ENCODE measurements at regions not wholly inside any gene's neighbourhood (a gene's known extent, or its start where the extent isn't known, plus 50 kb on each side); places are given as distances from the start of the nearest gene placed in this dataset.
"Not testable (repeated sequence)": the region's sequence is repeated elsewhere in the genome, so short reads cannot be mapped to it uniquely, and the experiment has no call there.

GRCh38 chr15:96146726-96147125, 183.8 kb upstream of the NR2F2 start:
- Mint-ChIP-seq H3K9me3 (no peaks in the 10 kb centered on the region), H3K27ac (no peak overlapping the region), H3K27me3 (peaks cover 10% of the 10 kb centered on the region), H3K4me1 (ENCODE audit: low read depth) (no peaks in the 10 kb centered on the region), H3K36me3 (ENCODE audit: low read depth) (no peaks in the 10 kb centered on the region), H3K4me3 (no peak overlapping the region)
- ChIA-PET CTCF (no interaction called here), POLR2A (no interaction called here)
- intact Hi-C loops (cut with micrococcal nuclease): no loop called here
- ATAC-seq: no peak
- TF ChIP-seq CTCF (IDR thresholded peaks at IDR 0.05): no peak
- no peak for DNase-seq

GRCh38 chr15:96147267-96147666, 183.2 kb upstream of the NR2F2 start:
- Mint-ChIP-seq H3K9me3 (no peaks in the 10 kb centered on the region), H3K4me1 (ENCODE audit: low read depth) (no peaks in the 10 kb centered on the region), H3K36me3 (ENCODE audit: low read depth) (no peaks in the 10 kb centered on the region), H3K4me3 (no peak overlapping the region), H3K27me3 (peaks cover 10% of the 10 kb centered on the region), H3K27ac (no peak overlapping the region)
- ATAC-seq (no peak), DNase-seq (no peak)
- no peak for TF ChIP-seq CTCF (IDR thresholded peaks at IDR 0.05)
- POLR2A ChIA-PET: interaction anchor here (0.7 kb wide), 1 partner anchor 514 kb away, joined by 3 read pairs; no protein-coding TSS in a partner anchor
- intact Hi-C loops (cut with micrococcal nuclease): no loop called here
- CTCF ChIA-PET: no interaction called here

- peaks cover 7% of the 10 kb centered on the region for H3K27me3 Mint-ChIP-seq
- TF ChIP-seq CTCF (IDR thresholded peaks at IDR 0.05): no peak
- DNase-seq: no peak
- no peak overlapping the region for H3K4me3 Mint-ChIP-seq
- no peaks in the 10 kb centered on the region for H3K9me3 Mint-ChIP-seq
- no peak overlapping the region for H3K27ac Mint-ChIP-seq
- no peaks in the 10 kb centered on the region for H3K4me1 Mint-ChIP-seq (ENCODE audit: low read depth)
- ChIA-PET POLR2A (no interaction called here), CTCF (no interaction called here)
- ATAC-seq: no peak
- H3K36me3 Mint-ChIP-seq (ENCODE audit: low read depth): no peaks in the 10 kb centered on the region
- intact Hi-C loops (cut with micrococcal nuclease): no loop called here
These were observed 180.2 kb upstream of the NR2F2 start for GRCh38 chr15:96150254-96150653.

GRCh38 chr15:96151749-96152148, 178.8 kb upstream of the NR2F2 start:
- H3K4me1 Mint-ChIP-seq (ENCODE audit: low read depth); ATAC-seq; POLR2A ChIA-PET; intact Hi-C loops (cut with micrococcal nuclease); H3K27ac Mint-ChIP-seq; H3K9me3 Mint-ChIP-seq; H3K36me3 Mint-ChIP-seq (ENCODE audit: low read depth); H3K4me3 Mint-ChIP-seq; H3K27me3 Mint-ChIP-seq; CTCF ChIA-PET; DNase-seq: not testable (repeated sequence)

- TF ChIP-seq CTCF (IDR thresholded peaks at IDR 0.05): no peak
- no peaks in the 10 kb centered on the region for H3K4me1 Mint-ChIP-seq (ENCODE audit: low read depth)
- no peaks in the 10 kb centered on the region for H3K36me3 Mint-ChIP-seq (ENCODE audit: low read depth)
- DNase-seq (no peak), ATAC-seq (no peak)
- no peaks in the 10 kb centered on the region for H3K9me3 Mint-ChIP-seq
- no peak overlapping the region for H3K4me3 Mint-ChIP-seq
- intact Hi-C loops (cut with micrococcal nuclease): no loop called here
- H3K27me3 Mint-ChIP-seq: peaks cover 7% of the 10 kb centered on the region
- H3K27ac Mint-ChIP-seq: no peak overlapping the region
- ChIA-PET CTCF (no interaction called here), POLR2A (no interaction called here)
These were observed 176.6 kb upstream of the NR2F2 start for GRCh38 chr15:96153929-96154328.

- TF ChIP-seq CTCF (IDR thresholded peaks at IDR 0.05): no peak
- Mint-ChIP-seq H3K4me3 (no peak overlapping the region), H3K36me3 (ENCODE audit: low read depth) (no peaks in the 10 kb centered on the region), H3K27ac (no peak overlapping the region), H3K27me3 (peaks cover 8% of the 10 kb centered on the region), H3K4me1 (ENCODE audit: low read depth) (no peaks in the 10 kb centered on the region), H3K9me3 (no peaks in the 10 kb centered on the region)
- no peak for DNase-seq
- intact Hi-C loops (cut with micrococcal nuclease): no loop called here
- CTCF ChIA-PET: no interaction called here
- POLR2A ChIA-PET: no interaction called here
- ATAC-seq: no peak
These were observed 171.6 kb upstream of the NR2F2 start for GRCh38 chr15:96158938-96159337.

Measured in activated CD8-positive, alpha-beta T cell treated with anti-CD3 and anti-CD28 coated beads for 36 hours (primary cell).